ENCODE measurements at regions not wholly inside any gene's neighbourhood (a gene's known extent, or its start where the extent isn't known, plus 50 kb on each side); places are given as distances from the start of the nearest gene placed in this dataset.

- TF ChIP-seq CTCF (conservative IDR thresholded peaks at IDR 0.05 in 1 of 2, IDR thresholded peaks at IDR 0.05 in 1 of 2; ENCODE audit: low read depth in 1 of 2, low read length in 2 of 2) (no peak), EZH2 (IDR thresholded peaks at IDR 0.05; ENCODE audit: low read length, missing control alignments) (no peak)
Measured at GRCh38 chr2:209311948-209312347, 111.9 kb upstream of the MAP2 start.
